ENCODE measurements at regions not wholly inside any gene's neighbourhood (a gene's known extent, or its start where the extent isn't known, plus 50 kb on each side); places are given as distances from the start of the nearest gene placed in this dataset.

DNA sequence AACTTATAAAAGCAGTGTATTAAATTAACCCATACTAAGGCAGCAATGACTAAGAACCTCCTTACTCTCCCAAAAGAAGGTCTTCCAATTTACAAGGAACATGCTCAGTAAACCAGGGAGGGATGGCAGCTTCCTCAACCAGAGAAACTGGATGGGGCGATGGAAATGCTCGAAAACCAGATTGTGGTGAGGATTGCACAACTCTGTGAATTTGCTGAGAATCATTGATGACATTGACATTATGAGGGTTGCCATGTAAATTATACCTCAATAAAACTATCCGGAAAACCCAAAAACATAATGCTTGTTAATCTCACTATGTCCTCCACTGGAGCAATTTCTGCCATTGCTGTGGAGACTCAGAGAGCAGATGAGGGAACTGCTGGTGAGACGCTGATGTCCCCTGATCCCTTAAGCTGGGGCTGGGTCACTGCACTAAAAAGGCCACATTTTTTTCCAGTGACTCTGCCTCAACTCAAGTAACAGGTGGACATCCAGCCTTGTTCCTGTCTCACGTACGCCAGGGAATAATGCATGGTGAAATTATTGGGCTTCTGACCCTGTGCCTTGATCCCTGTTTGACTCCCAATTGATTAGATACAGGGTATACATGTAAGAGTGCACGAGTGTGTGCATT lies 288.3 kb downstream of the CYP26B1 start:
- TF ChIP-seq EP300 (IDR thresholded peaks at IDR 0.05) (no peak), POLR2A (IDR thresholded peaks at IDR 0.05) (no peak)
- TF ChIP-seq, protein P1, sequence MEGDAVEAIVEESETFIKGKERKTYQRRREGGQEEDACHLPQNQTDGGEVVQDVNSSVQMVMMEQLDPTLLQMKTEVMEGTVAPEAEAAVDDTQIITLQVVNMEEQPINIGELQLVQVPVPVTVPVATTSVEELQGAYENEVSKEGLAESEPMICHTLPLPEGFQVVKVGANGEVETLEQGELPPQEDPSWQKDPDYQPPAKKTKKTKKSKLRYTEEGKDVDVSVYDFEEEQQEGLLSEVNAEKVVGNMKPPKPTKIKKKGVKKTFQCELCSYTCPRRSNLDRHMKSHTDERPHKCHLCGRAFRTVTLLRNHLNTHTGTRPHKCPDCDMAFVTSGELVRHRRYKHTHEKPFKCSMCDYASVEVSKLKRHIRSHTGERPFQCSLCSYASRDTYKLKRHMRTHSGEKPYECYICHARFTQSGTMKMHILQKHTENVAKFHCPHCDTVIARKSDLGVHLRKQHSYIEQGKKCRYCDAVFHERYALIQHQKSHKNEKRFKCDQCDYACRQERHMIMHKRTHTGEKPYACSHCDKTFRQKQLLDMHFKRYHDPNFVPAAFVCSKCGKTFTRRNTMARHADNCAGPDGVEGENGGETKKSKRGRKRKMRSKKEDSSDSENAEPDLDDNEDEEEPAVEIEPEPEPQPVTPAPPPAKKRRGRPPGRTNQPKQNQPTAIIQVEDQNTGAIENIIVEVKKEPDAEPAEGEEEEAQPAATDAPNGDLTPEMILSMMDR (IDR thresholded peaks at IDR 0.05): no peak
- DNase-seq (ENCODE audit: low spot score in 2 of 2): no peak
- 87 to 93% methylated on average over 7 of the region's 7 CpGs for WGBS, 2 donors

DNA sequence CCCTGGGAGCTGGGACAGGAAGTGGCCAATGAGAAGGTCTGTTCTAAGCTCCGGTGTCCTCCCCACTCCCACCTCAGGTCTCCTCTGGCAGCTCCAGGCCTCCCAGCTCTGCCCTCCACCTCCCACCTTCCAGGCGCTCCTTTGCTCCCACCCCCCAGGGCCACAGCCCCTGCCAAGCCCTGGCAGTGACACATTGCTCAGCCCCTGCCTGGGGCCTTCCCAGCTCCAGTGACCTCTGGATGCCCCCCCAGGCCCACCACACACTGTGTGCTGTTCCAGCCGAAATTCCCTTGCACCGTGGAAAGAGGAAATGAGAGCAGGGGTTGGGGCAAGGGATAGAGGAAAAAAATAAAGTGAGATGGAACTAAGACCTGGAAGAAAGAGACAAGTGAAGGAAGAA lies 289.6 kb downstream of the CYP26B1 start:
- DNase-seq (ENCODE audit: low spot score in 2 of 2): no peak
- no peak for TF ChIP-seq EP300 (IDR thresholded peaks at IDR 0.05)
- no peak for TF ChIP-seq POLR2A (IDR thresholded peaks at IDR 0.05)
- TF ChIP-seq, protein P1 (IDR thresholded peaks at IDR 0.05): no peak
- Histone ChIP-seq H3K4me3 (no peak overlapping the region), H3K27me3 (peaks cover 0 to 5% of the 10 kb centered on the region in 2 donors), H3K36me3 (no peaks in the 10 kb centered on the region), H3K9me3 (peaks cover 0 to 16% (median 0%) of the 10 kb centered on the region in 4 donors), H3K27ac (no peak overlapping the region), H3K4me1 (peaks cover 0 to 4% (median 0%) of the 10 kb centered on the region in 4 donors)
- 58 to 59% methylated on average over 4 of the region's 4 CpGs for WGBS, 2 donors

More for the DNA sequence above, 288.3 kb downstream of the CYP26B1 start:
- H3K4me1 ChIP-seq: peaks cover 0 to 10% (median 0%) of the 10 kb centered on the region in 4 donors
- H3K4me3 ChIP-seq: no peak overlapping the region
- no peaks in the 10 kb centered on the region for H3K27me3 ChIP-seq
- no peak overlapping the region for H3K27ac ChIP-seq
- no peaks in the 10 kb centered on the region for H3K36me3 ChIP-seq
- peaks cover 0 to 16% (median 0%) of the 10 kb centered on the region in 4 donors for H3K9me3 ChIP-seq

DNA sequence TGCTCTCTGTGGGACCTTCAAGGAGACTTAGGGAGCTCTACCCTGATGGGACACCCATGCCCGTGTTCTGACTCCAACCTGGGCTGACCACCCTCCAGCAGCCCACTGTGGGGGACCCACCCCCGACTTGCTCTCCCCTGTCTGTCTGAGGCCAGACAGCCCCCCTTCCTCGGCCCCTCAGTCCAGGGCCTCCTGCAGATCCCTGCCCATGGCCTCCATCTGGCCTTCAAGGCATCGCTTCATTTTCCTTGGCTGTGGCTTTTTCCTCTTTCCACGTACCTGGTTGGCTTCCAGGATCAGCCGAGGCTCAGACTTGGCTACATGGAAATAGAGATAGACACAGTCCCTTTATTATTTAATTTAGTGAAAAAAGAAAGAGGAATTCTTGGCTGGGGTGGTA lies 290.0 kb downstream of the CYP26B1 start:
- WGBS, 2 donors: 72 to 80% methylated on average over 6 of the region's 6 CpGs
- Histone ChIP-seq H3K36me3 (no peaks in the 10 kb centered on the region), H3K27ac (no peak overlapping the region), H3K4me3 (no peak overlapping the region), H3K27me3 (peaks cover 0 to 6% of the 10 kb centered on the region in 2 donors), H3K9me3 (peaks cover 0 to 16% (median 0%) of the 10 kb centered on the region in 4 donors), H3K4me1 (peaks cover 0 to 5% (median 0%) of the 10 kb centered on the region in 4 donors)
- no peak for DNase-seq (ENCODE audit: low spot score in 2 of 2)
- TF ChIP-seq EP300 (IDR thresholded peaks at IDR 0.05) (no peak), POLR2A (IDR thresholded peaks at IDR 0.05) (no peak)
- TF ChIP-seq, protein P1 (IDR thresholded peaks at IDR 0.05): no peak

DNA sequence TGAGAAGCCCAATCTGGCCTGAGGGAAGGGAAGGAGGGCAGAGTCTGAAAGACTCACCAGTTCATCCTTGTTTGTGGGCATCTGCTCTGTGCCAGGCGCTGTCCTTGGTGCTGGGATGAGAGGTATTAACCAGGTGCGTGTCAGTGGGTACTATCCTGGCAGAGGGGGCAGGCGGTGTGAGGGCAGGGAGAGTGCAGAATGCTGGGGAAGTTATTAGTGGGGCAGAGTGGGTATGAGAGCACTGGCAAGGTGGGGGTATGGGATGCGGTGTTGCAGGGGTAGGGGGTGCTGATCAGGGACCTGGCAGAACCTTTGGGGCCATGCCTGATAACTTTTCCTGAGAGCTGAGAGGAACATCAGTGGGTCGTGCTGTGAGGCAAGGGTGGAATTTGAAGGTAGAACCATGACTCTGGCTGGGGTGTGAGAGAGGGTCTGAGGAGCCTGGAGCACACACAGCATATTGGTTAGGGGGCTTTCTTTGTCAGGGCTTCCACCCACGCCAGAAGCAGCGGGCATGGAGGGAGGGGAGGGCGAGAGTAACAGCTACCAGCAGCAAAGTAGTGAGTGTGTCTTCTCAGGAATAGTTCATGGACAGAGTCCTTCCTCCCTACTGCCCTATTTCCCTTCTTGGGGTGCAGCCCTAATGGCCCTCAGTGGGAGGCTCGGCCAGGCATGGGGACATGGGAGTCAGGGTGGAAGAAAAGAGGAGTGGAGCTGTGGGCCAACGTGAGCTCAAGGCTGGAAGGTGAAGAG lies 290.7 kb downstream of the CYP26B1 start:
- TF ChIP-seq EP300 (IDR thresholded peaks at IDR 0.05): no peak
- TF ChIP-seq, protein P1 (IDR thresholded peaks at IDR 0.05): no peak
- no peak for TF ChIP-seq POLR2A (IDR thresholded peaks at IDR 0.05)
- Histone ChIP-seq H3K9me3 (peaks cover 0 to 16% (median 0%) of the 10 kb centered on the region in 4 donors), H3K36me3 (no peaks in the 10 kb centered on the region), H3K27ac (no peak overlapping the region), H3K27me3 (peaks cover 0 to 6% of the 10 kb centered on the region in 2 donors), H3K4me1 (peaks cover 0 to 12% (median 3%) of the 10 kb centered on the region in 4 donors), H3K4me3 (no peak overlapping the region)
- WGBS, 2 donors: 77 to 79% methylated on average over 10 of the region's 10 CpGs
- DNase-seq (ENCODE audit: low spot score in 2 of 2): no peak

DNA sequence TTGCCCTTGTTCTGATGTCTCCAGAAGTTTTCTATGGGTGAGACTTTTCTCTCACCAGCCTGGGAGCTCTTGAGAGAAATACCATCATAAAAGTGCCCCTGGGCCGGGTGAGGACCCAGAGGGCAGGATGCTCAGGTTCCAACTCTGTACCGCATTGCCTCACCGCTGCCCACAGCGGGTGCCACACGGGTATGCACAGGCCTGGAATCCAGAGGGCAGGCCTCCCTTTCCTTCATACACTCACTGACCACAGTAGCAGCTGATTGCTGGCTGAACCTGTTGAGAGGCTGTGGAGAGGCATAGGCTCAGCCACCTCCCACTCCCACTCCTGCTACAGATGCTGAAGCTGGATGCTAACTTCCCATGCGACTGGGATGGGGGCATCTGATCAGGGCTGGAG lies 293.8 kb downstream of the CYP26B1 start:
- peaks cover 0 to 16% (median 0%) of the 10 kb centered on the region in 4 donors for H3K9me3 ChIP-seq
- H3K36me3 ChIP-seq: no peaks in the 10 kb centered on the region
- 84% methylated on average over 5 to 6 of the region's 6 CpGs for WGBS, 2 donors
- peaks cover 0 to 6% of the 10 kb centered on the region in 2 donors for H3K27me3 ChIP-seq
- peaks cover 0 to 37% (median 3%) of the 10 kb centered on the region in 4 donors for H3K4me1 ChIP-seq
- no peak for DNase-seq (ENCODE audit: low spot score in 2 of 2)
- no peak overlapping the region for H3K4me3 ChIP-seq
- no peak for TF ChIP-seq POLR2A (IDR thresholded peaks at IDR 0.05)
- no peak for TF ChIP-seq EP300 (IDR thresholded peaks at IDR 0.05)
- TF ChIP-seq, protein P1 (IDR thresholded peaks at IDR 0.05): no peak
- no peak overlapping the region for H3K27ac ChIP-seq

Measured in tibial nerve (tissue), 4 donors.